Large intestine (tissue), 3 donors: ENCODE measurements at regions not wholly inside any gene's neighbourhood (a gene's known extent, or its start where the extent isn't known, plus 50 kb on each side); places are given as distances from the start of the nearest gene placed in this dataset.
A peak's percentile ranks its signal among the peaks of the same experiment; 100 is the strongest.

Experiments
- DNase-seq, 2 donors: peaks; one replicate each; pipeline versions ENCODE4 v3.0.0 to v3.0.0-alpha.2; 2013
- H3K27ac ChIP-seq: one replicate; pipeline ENCODE4 v1.5.1; 2013; ENCODE audit warnings: low read length
- H3K27me3 ChIP-seq: 2 replicates; pipeline ENCODE4 v1.6.1; 2013; ENCODE audit warnings: low read length; ENCODE audit not compliant: control insufficient read depth, insufficient read depth
- H3K36me3 ChIP-seq: 2 replicates; pipeline ENCODE4 v1.6.1; 2013; ENCODE audit warnings: low read length; ENCODE audit not compliant: control insufficient read depth, insufficient read depth
- H3K4me1 ChIP-seq: one replicate; pipeline ENCODE4 v1.6.1; 2013; ENCODE audit warnings: low read length; ENCODE audit not compliant: control insufficient read depth, insufficient read depth
- H3K4me3 ChIP-seq: one replicate; pipeline ENCODE4 v1.5.1; 2013; ENCODE audit warnings: low read length
- H3K9me3 ChIP-seq: one replicate; pipeline ENCODE4 v1.6.1; 2013; ENCODE audit warnings: mild to moderate bottlenecking, low read depth, low read length, moderate library complexity; ENCODE audit not compliant: control insufficient read depth
- WGBS: methylation state at CpG from one replicate; pipeline ENCODE4 v1.1.5; 2013; ENCODE audit warnings: low lambda C conversion rate; ENCODE audit not compliant: insufficient coverage; 5-methylcytosine and 5-hydroxymethylcytosine counted together

DNA sequence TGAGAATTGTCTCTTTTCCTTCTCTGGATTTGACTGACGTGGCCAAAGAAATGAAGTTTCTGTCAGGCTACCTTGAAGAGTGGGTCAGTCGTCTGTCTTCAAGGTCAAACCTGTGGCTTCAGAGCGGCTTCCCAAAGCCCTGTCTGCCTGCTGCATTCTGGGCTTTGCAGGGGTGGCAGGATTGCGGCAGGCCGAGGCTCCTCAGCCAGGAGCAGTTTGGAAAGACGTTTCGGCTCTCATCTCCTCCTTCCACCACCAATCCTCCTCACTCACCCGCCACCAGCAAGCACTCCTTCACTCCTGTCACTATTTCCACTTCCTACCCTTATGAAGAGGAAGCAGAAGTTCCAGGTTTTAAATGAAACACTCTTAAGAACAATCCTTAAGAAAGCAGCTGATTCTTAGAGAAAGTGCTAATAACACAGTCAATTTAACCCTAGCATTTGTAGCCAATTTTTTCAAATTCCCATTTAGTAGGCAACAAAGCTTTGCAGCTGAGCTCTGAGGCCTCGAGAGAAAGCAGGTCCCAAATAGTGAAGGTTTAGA is 351.7 kb downstream of the ZNF608 start:
- H3K4me1 ChIP-seq, result no peaks in the 10 kb centered on the region
- no peak overlapping the region for H3K27ac ChIP-seq
- peaks cover 8% of the 10 kb centered on the region for H3K9me3 ChIP-seq
- H3K4me3 ChIP-seq, result no peak overlapping the region
- DNase-seq, result no peak
- H3K36me3 ChIP-seq, result no peaks in the 10 kb centered on the region
- no peaks in the 10 kb centered on the region for H3K27me3 ChIP-seq
- no CpG with 5 or more reads among the region's 9 CpGs for WGBS

DNA sequence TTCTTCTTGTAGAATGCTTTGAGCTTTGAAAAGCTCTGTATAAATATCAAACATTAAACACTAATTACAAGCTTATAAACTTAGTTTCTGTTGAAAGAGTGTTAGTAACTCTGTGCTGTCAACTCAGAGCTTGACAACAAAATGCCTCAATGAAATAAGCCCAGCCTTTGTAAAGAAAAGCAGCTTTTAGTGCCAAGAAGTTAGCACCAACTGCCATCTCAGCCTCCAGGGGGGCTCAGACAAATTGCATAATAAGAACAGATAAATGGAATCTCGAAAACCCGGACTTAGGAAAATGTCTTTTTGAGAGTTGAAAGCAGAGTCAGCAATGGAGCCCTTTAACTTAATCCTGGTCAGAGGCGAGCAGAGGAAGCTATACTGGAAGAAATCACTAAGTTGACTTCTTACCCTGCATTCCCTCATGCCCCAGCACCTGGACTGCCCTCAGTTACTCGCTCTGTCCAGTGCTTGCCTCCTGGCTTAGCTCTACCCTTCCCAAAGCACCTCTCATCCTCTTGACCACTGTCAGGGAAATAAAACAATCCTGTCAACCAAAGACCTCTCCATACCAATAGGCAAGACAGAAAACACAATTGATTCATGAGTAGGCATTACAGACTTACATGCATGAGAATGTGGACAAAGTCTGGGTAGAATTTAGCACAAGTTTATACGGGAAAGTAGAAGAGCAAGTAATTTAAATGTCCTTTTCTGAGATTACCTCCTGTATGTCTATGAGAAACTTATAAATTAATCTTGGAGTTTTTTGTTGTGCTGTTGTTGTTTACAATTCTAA is 352.7 kb downstream of the ZNF608 start:
- no peak for DNase-seq
- Histone ChIP-seq H3K9me3 (peaks cover 8% of the 10 kb centered on the region), H3K27ac (no peak overlapping the region), H3K27me3 (no peaks in the 10 kb centered on the region), H3K36me3 (no peaks in the 10 kb centered on the region), H3K4me1 (no peaks in the 10 kb centered on the region), H3K4me3 (no peak overlapping the region)
- 77% methylated on average over 2 of the region's 5 CpGs for WGBS

DNA sequence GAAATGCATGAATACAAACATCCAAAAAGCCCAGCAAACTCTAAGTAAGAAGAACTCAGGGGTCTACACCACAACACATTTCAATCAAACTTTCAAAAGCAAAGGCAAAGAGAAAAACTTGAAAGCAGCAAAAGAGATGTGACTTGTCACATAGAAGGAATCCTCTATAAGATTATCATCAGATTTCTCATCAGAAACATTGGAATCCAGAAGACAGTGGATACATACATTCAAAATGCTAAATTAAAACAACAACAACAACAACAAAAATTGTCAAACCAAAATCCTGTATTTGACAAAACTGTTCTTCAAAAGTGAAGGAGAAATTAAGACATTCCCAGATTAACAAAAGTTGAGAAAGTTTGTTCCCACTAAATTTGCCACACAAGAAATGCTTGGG is 362.7 kb downstream of the ZNF608 start:
- no peaks in the 10 kb centered on the region for H3K4me1 ChIP-seq
- no peaks in the 10 kb centered on the region for H3K27me3 ChIP-seq
- no peak for DNase-seq
- H3K36me3 ChIP-seq, result no peaks in the 10 kb centered on the region
- H3K27ac ChIP-seq, result no peak overlapping the region
- H3K4me3 ChIP-seq, result no peak overlapping the region
- peaks cover 14% of the 10 kb centered on the region for H3K9me3 ChIP-seq

DNA sequence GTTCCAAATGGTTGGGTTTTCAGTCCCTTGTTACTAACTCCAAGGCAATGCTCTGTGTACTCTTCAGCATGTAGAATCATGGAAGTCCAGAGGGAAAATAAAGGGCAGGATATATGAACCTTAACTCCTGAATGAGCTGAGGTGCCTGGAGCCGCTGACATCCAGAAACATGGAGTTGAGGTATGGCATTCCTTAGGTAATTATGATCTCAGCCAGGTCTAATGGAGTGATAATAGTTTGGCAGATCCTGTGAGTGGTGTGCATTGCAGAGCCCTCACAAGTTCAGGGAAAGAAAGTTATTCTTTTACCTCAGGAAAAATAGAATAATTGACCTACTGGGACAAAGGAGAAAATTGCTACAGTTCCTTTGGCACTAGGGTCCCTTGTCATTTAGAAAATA is 369.1 kb downstream of the ZNF608 start:
- Histone ChIP-seq H3K27ac (no peak overlapping the region), H3K36me3 (no peaks in the 10 kb centered on the region), H3K27me3 (no peaks in the 10 kb centered on the region), H3K4me3 (no peak overlapping the region), H3K9me3 (peaks cover 7% of the 10 kb centered on the region), H3K4me1 (no peaks in the 10 kb centered on the region)
- no CpG with 5 or more reads among the region's 1 CpG for WGBS
- DNase-seq, result no peak

DNA sequence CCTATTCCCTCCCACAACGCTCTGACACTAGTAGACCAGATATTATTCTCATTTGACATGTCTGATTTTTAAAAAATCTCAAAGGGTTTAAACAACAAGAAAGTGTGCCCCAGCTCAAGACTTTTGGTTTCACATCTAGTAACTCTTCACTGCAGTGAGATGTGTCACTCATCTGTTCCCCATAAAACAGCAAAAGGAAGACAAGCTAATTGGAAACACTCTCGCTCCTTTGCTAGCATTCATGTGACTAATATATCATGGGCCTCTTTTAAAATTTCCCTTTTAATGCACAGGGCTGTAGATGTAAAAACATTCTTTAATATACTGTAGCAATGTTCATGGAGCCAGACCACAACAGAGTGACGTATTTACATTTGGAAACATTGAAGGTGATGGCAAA is 372.6 kb downstream of the ZNF608 start:
- no peaks in the 10 kb centered on the region for H3K36me3 ChIP-seq
- WGBS, result 100% methylated on average over 2 of the region's 3 CpGs

DNA sequence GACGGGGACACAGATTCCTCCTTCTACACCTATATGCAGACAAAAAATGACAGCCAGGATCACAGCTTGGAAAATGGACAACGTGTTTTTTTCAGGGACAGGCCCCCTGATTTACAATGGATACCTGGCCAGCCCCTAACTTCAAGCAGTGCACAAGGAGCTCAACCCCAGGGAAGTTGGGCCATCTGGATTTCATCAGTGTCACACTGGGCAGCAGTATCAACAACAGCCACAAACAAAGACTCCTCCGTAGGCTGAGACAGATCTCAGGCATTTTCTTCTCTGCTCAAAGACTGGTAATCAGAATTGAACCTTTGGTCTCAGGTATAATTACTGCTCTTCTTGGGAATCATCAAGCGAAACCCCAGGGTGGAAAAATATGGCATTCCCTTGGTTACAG is 374.0 kb downstream of the ZNF608 start:
- H3K27me3 ChIP-seq, result no peaks in the 10 kb centered on the region
- H3K4me3 ChIP-seq, result no peak overlapping the region
- H3K4me1 ChIP-seq, result no peaks in the 10 kb centered on the region
- no peak for DNase-seq
- WGBS, result 100% methylated on average over 1 of the region's 4 CpGs
- no peaks in the 10 kb centered on the region for H3K36me3 ChIP-seq
- H3K9me3 ChIP-seq, result peaks cover 2% of the 10 kb centered on the region
- no peak overlapping the region for H3K27ac ChIP-seq

More for the DNA sequence above, 372.6 kb downstream of the ZNF608 start:
- Histone ChIP-seq H3K27ac (no peak overlapping the region), H3K4me1 (no peaks in the 10 kb centered on the region), H3K9me3 (peaks cover 2% of the 10 kb centered on the region), H3K27me3 (no peaks in the 10 kb centered on the region), H3K4me3 (no peak overlapping the region)
- DNase-seq, result no peak

DNA sequence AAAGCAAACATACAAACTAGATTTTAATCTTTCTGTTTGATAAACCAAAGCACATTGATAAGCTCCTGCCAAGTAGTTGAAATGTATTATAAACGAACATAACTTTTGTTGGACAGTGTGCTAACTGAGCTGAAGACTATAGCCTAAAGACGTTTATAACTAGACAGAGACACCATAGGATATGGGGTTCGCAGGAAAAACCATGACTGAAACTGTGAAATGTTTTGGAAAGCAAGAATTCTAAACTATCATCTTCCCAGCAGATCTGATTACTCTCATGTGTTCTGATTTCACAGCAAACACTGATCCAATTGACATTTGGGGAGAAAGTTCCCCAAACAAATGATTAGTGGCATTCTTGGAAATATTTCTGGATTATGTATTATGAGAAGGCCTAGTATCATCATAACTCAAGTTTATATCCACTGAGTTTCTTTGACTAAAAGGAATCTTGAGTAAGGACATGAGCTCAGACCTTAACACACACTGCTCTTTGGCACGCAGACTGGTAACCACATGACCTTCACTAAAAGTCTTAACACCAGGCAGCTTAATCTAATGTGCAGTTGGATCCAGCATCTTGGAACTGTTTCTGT is 375.2 kb downstream of the ZNF608 start:
- WGBS, result 87% methylated on average over 2 of the region's 4 CpGs
- Histone ChIP-seq H3K4me3 (no peak overlapping the region), H3K27me3 (no peaks in the 10 kb centered on the region), H3K36me3 (no peaks in the 10 kb centered on the region), H3K4me1 (no peaks in the 10 kb centered on the region), H3K27ac (no peak overlapping the region), H3K9me3 (peaks cover 2% of the 10 kb centered on the region)
- peak; percentile 10 to 22 for DNase-seq

DNA sequence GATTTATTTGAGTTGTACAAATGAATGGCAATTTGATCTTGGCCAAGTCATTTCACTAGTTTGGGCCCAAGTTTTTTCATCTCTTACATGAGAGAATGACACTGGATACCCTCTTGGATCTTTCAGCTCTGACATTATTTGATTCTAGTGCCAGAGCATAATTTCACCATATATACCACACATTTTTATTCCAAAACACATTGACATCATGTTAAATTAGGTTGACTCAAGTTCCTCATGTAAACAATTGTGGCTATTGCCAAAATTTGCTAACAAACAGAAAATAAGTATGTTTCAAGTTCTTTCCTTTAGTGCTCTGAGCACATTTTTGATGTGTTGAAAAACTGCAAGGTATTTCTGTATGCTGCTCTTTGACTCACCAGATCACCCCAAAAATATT is 375.8 kb downstream of the ZNF608 start:
- H3K36me3 ChIP-seq, result no peaks in the 10 kb centered on the region
- H3K27ac ChIP-seq, result no peak overlapping the region
- H3K4me3 ChIP-seq, result no peak overlapping the region

DNA sequence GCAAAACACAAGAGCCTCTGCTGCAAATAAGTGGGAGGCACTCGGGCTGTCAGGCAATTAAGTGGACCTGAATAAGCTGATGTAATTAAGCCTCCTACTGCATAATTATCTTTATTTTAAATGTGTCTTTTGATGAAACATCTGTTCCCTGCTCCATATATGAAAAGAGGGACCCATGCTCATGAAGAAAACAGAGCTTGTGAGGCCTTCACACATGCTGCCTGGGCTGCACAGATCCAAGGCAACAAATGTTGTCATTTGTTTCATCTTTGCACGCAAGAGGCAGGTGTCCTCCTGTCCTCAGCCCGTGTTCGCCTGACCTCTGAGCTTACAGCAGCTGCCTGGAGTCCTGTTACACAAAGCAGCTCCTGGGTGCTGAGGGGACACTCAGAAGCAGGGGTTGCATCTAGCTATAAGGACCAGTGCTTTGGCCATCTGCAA is 381.1 kb downstream of the ZNF608 start:
- Histone ChIP-seq H3K4me1 (no peaks in the 10 kb centered on the region), H3K27me3 (no peaks in the 10 kb centered on the region), H3K27ac (no peak overlapping the region), H3K9me3 (no peaks in the 10 kb centered on the region), H3K4me3 (no peak overlapping the region), H3K36me3 (no peaks in the 10 kb centered on the region)
- DNase-seq, result peak in 1 of 2 donors; percentile 7
- WGBS, result no CpG with 5 or more reads among the region's 4 CpGs

More for the DNA sequence above, 375.8 kb downstream of the ZNF608 start:
- Histone ChIP-seq H3K9me3 (peaks cover 1% of the 10 kb centered on the region), H3K27me3 (no peaks in the 10 kb centered on the region), H3K4me1 (no peaks in the 10 kb centered on the region)
- DNase-seq, result no peak

DNA sequence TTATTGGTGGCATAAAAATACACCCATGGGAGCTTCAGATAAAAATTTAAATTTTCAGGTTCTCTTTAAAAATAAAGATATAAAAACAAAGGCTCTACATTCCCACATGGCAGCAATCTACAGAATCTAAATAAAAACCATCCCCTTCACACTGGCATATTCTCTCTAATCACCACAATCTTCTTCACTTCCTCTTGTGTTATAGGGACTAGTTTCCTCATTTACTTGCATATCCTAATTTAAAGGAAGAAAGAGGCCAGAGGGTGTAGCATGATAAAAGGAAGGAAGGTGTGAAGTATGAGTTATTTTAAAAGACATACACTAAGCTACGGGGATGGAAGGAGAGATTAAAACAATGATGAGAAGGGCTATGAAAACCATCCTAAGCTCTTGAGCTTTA is 390.5 kb downstream of the ZNF608 start:
- H3K36me3 ChIP-seq, result no peaks in the 10 kb centered on the region
- WGBS, result no CpG with 5 or more reads among the region's 1 CpG

DNA sequence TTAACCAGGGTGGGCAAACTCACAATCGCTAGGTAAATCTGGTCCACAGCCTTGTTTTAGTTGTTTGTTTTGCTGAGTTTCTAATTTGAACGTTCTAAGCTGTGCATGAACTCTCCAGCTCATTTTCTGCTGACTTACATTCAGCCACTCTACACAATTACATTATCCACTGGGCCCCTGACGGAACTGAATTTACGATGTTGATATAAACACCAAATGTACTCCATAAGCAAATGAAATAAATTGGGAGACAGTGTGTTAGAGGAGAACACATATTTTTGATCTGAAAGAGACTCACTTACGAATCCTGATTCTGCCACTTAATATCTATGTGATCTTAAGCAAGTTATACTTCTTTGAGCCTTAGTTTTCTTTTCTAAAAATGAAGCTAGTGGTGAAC is 393.4 kb downstream of the ZNF608 start:
- H3K27me3 ChIP-seq, result no peaks in the 10 kb centered on the region
- WGBS, result no CpG with 5 or more reads among the region's 5 CpGs

More for the DNA sequence above, 390.5 kb downstream of the ZNF608 start:
- H3K4me3 ChIP-seq, result no peak overlapping the region
- no peak for DNase-seq
- H3K27ac ChIP-seq, result no peak overlapping the region
- H3K27me3 ChIP-seq, result no peaks in the 10 kb centered on the region
- H3K9me3 ChIP-seq, result no peaks in the 10 kb centered on the region
- H3K4me1 ChIP-seq, result no peaks in the 10 kb centered on the region

More for the DNA sequence above, 393.4 kb downstream of the ZNF608 start:
- Histone ChIP-seq H3K4me3 (no peak overlapping the region), H3K9me3 (no peaks in the 10 kb centered on the region), H3K4me1 (no peaks in the 10 kb centered on the region), H3K36me3 (no peaks in the 10 kb centered on the region), H3K27ac (no peak overlapping the region)
- no peak for DNase-seq
